Liver (tissue), 8 donors: ENCODE measurements at regions not wholly inside any gene's neighbourhood (a gene's known extent, or its start where the extent isn't known, plus 50 kb on each side); places are given as distances from the start of the nearest gene placed in this dataset.

Experiments used
- DNase-seq: peaks from one replicate; pipeline ENCODE4 v3.0.0-alpha.2; 2017; ENCODE audit warnings: low spot score
- H3K27ac ChIP-seq, 2 donors: one replicate each; pipeline ENCODE4 v1.7.0; 2013; ENCODE audit warnings: inconsistent platforms in 2 of 2, low read length in 2 of 2, control low read depth in 1 of 2, low read depth in 1 of 2, mild to moderate bottlenecking in 1 of 2
- H3K27me3 ChIP-seq, 4 donors: one replicate each; pipeline versions ENCODE4 v1.6.1 to v1.7.0; 2013; ENCODE audit warnings: low read length in 3 of 4, inconsistent platforms in 1 of 4, mild to moderate bottlenecking in 1 of 4, moderate library complexity in 1 of 4; ENCODE audit not compliant: control insufficient read depth in 4 of 4, insufficient read depth in 4 of 4
- H3K36me3 ChIP-seq, 4 donors: one replicate each; pipeline versions ENCODE4 v1.6.1 to v1.7.0; 2013; ENCODE audit warnings: low read length in 3 of 4, mild to moderate bottlenecking in 3 of 4, low read depth in 1 of 4, moderate library complexity in 1 of 4; ENCODE audit not compliant: control insufficient read depth in 4 of 4, insufficient read depth in 3 of 4
- H3K4me1 ChIP-seq, 4 donors: one replicate each; pipeline versions ENCODE4 v1.6.1 to v1.7.0; 2013; ENCODE audit warnings: low read length in 3 of 4, mild to moderate bottlenecking in 3 of 4, moderate library complexity in 1 of 4; ENCODE audit not compliant: control insufficient read depth in 4 of 4, insufficient read depth in 4 of 4
- H3K4me3 ChIP-seq, 3 donors: one replicate each; pipeline versions ENCODE4 v1.6.1 to v1.7.0; 2013; ENCODE audit warnings: low read length in 3 of 3, control low read depth in 1 of 3, low read depth in 1 of 3, mild to moderate bottlenecking in 1 of 3
- H3K9ac ChIP-seq, 2 donors: one replicate each; pipeline ENCODE4 v1.7.0; 2013; ENCODE audit warnings: low read length in 2 of 2, mild to moderate bottlenecking in 2 of 2, moderate library complexity in 2 of 2, control low read depth in 1 of 2, low read depth in 1 of 2
- H3K9me3 ChIP-seq, 4 donors: one replicate each; pipeline versions ENCODE4 v1.6.1 to v1.7.0; 2013; ENCODE audit warnings: low read length in 3 of 4; ENCODE audit not compliant: control insufficient read depth in 4 of 4
- EGR1 ChIP-seq, 2 donors: IDR thresholded peaks; 2 replicates each; pipeline ENCODE4 v1.6.1; 2016 to 2018; ENCODE audit warnings: antibody characterized with exemption in 2 of 2, low read depth in 2 of 2
- FOXA1 ChIP-seq: IDR thresholded peaks from 2 replicates; pipeline ENCODE4 v1.6.1; 2016; ENCODE audit warnings: antibody characterized with exemption
- FOXA2 ChIP-seq: IDR thresholded peaks from 2 replicates; pipeline ENCODE4 v1.6.1; 2016; ENCODE audit warnings: antibody characterized with exemption
- GABPA ChIP-seq, 2 donors: IDR thresholded peaks in 1 of 2; conservative IDR thresholded peaks in 1 of 2; 2 replicates each; pipeline ENCODE4 v1.6.1; 2016; ENCODE audit warnings: antibody characterized with exemption in 2 of 2, mild to moderate bottlenecking in 1 of 2, moderate library complexity in 1 of 2
- JUND ChIP-seq, 2 donors: IDR thresholded peaks; 2 replicates each; pipeline ENCODE4 v1.6.1; 2016; ENCODE audit warnings: antibody characterized with exemption in 2 of 2
- NR2F2 ChIP-seq: IDR thresholded peaks from 2 replicates; pipeline ENCODE4 v1.6.1; 2016; ENCODE audit warnings: antibody characterized with exemption
- RXRA ChIP-seq, 2 donors: IDR thresholded peaks; 2 replicates each; pipeline ENCODE4 v1.6.1; 2017 to 2018; ENCODE audit warnings: antibody characterized with exemption in 2 of 2, mild to moderate bottlenecking in 1 of 2
- SP1 ChIP-seq: IDR thresholded peaks from 2 replicates; pipeline ENCODE4 v1.6.1; 2018; ENCODE audit warnings: antibody characterized with exemption, mild to moderate bottlenecking
- YY1 ChIP-seq: IDR thresholded peaks from 2 replicates; pipeline ENCODE4 v1.6.1; 2016; ENCODE audit warnings: antibody characterized with exemption, mild to moderate bottlenecking
- WGBS: extraction: QIAGEN DNeasy Blood & Tissue Kit; methylation state at CpG from one replicate; pipeline ENCODE4 v1.1.7; 2013; 5-methylcytosine and 5-hydroxymethylcytosine counted together
- TF ChIP-seq, protein P1 (sequence below): IDR thresholded peaks from 2 replicates; pipeline ENCODE4 v1.6.1; 2016; ENCODE audit warnings: antibody characterized with exemption
- TF ChIP-seq, protein P2 (sequence below): IDR thresholded peaks from 2 replicates; pipeline ENCODE4 v1.6.1; 2016; ENCODE audit warnings: antibody characterized with exemption, mild to moderate bottlenecking
- TF ChIP-seq, protein P3 (sequence below): IDR thresholded peaks from 2 replicates; pipeline ENCODE4 v1.6.1; 2016; ENCODE audit warnings: antibody characterized with exemption
- TF ChIP-seq, protein P4 (sequence below): IDR thresholded peaks from 2 replicates; pipeline ENCODE4 v1.6.1; 2016; ENCODE audit warnings: antibody characterized with exemption
- TF ChIP-seq, protein P5 (sequence below): fragments of 150-350 bp; IDR thresholded peaks from 2 replicates; pipeline ENCODE4 v1.5.1; 2017; ENCODE audit warnings: improper control_type of control experiment, low read depth, low read length; ENCODE audit not compliant: missing input control
- donor health status: healthy.
- donor health status: healthy.
- donor health status: healthy.
- donor health status: healthy.
- donor health status: healthy.

DNA sequence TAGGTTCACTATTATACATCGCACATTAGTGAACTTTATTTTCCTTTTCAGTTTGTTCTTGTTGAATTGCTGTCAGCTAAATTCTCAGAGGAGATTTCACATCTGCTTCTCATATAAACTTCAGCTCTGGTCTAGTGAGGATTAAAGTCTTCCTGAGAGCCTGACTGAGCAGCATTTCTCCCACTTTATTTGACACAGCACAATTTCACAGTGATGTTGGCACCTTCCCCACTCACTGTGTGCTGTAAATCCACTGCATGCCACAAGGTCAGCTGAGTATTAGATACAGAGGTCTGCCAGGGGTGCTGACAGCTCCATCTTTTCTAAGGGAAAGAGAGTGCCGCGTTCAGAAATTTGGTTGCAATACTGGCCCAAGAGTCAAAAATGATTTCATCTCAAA, 567.4 kb downstream of the PRR16 start:
- WGBS = 81% methylated on average over 3 of the region's 3 CpGs
- no peak overlapping the region for H3K27ac ChIP-seq
- H3K9ac ChIP-seq = no peak overlapping the region
- no peak overlapping the region for H3K4me3 ChIP-seq
- H3K9me3 ChIP-seq = no peaks in the 10 kb centered on the region
- no peak for DNase-seq
- H3K27me3 ChIP-seq = no peaks in the 10 kb centered on the region
- H3K36me3 ChIP-seq = no peaks in the 10 kb centered on the region
- TF ChIP-seq FOXA2 = no peak
- H3K4me1 ChIP-seq = no peaks in the 10 kb centered on the region

DNA sequence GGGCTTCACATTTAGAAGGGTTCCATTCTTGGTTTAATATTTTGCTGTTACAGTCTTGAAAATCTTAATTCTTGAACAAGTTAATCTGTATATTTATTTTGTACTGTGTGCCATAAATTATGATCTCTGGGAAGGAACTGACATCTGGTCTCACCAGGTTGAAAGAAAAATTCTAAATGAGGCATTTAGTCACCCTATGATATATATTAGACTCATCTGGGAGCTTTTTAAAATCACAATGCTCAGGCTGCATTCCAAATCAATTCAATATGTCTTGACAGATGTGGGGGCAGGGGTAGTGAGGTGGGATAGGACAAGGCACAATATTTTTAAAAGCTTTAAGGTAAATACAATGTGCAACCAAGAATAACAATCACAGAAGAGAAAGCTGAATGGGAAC, 569.2 kb downstream of the PRR16 start:
- Histone ChIP-seq H3K36me3 (no peaks in the 10 kb centered on the region), H3K4me3 (no peak overlapping the region), H3K27me3 (no peaks in the 10 kb centered on the region), H3K4me1 (no peaks in the 10 kb centered on the region), H3K9me3 (no peaks in the 10 kb centered on the region), H3K27ac (no peak overlapping the region), H3K9ac (no peak overlapping the region)
- no peak for DNase-seq
- TF ChIP-seq NR2F2 (no peak), JUND (IDR thresholded peaks at IDR 0.05) (no peak), RXRA (IDR thresholded peaks at IDR 0.05) (no peak), YY1 (no peak), FOXA1 (no peak), EGR1 (IDR thresholded peaks at IDR 0.05; ENCODE audit: low read depth in 2 of 2) (no peak)
- TF ChIP-seq, protein P1, sequence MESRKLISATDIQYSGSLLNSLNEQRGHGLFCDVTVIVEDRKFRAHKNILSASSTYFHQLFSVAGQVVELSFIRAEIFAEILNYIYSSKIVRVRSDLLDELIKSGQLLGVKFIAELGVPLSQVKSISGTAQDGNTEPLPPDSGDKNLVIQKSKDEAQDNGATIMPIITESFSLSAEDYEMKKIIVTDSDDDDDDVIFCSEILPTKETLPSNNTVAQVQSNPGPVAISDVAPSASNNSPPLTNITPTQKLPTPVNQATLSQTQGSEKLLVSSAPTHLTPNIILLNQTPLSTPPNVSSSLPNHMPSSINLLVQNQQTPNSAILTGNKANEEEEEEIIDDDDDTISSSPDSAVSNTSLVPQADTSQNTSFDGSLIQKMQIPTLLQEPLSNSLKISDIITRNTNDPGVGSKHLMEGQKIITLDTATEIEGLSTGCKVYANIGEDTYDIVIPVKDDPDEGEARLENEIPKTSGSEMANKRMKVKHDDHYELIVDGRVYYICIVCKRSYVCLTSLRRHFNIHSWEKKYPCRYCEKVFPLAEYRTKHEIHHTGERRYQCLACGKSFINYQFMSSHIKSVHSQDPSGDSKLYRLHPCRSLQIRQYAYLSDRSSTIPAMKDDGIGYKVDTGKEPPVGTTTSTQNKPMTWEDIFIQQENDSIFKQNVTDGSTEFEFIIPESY = no peak
- TF ChIP-seq, protein P2, sequence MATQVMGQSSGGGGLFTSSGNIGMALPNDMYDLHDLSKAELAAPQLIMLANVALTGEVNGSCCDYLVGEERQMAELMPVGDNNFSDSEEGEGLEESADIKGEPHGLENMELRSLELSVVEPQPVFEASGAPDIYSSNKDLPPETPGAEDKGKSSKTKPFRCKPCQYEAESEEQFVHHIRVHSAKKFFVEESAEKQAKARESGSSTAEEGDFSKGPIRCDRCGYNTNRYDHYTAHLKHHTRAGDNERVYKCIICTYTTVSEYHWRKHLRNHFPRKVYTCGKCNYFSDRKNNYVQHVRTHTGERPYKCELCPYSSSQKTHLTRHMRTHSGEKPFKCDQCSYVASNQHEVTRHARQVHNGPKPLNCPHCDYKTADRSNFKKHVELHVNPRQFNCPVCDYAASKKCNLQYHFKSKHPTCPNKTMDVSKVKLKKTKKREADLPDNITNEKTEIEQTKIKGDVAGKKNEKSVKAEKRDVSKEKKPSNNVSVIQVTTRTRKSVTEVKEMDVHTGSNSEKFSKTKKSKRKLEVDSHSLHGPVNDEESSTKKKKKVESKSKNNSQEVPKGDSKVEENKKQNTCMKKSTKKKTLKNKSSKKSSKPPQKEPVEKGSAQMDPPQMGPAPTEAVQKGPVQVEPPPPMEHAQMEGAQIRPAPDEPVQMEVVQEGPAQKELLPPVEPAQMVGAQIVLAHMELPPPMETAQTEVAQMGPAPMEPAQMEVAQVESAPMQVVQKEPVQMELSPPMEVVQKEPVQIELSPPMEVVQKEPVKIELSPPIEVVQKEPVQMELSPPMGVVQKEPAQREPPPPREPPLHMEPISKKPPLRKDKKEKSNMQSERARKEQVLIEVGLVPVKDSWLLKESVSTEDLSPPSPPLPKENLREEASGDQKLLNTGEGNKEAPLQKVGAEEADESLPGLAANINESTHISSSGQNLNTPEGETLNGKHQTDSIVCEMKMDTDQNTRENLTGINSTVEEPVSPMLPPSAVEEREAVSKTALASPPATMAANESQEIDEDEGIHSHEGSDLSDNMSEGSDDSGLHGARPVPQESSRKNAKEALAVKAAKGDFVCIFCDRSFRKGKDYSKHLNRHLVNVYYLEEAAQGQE = no peak
- TF ChIP-seq, protein P3, sequence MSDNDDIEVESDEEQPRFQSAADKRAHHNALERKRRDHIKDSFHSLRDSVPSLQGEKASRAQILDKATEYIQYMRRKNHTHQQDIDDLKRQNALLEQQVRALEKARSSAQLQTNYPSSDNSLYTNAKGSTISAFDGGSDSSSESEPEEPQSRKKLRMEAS = no peak

DNA sequence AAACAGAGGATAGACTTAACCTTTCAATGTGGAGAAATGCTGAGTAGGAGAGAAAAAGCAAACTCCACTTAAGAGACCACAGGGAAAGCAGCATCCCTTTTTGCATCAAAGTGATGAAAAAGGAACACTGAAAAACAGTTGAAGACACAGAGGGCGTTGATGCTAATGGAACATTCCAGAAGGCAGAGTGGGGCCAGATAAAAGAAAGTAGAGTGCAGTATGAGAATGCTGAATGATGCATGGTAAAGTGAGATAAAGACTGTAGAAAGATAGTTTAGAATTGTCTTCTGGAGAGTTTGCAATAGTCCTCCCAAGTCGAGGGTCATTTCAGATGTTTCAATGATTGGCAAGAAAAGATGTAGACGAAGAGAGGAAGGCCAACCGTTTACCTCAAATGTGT, 574.3 kb downstream of the PRR16 start:
- Histone ChIP-seq H3K27me3 (no peaks in the 10 kb centered on the region), H3K4me1 (no peaks in the 10 kb centered on the region), H3K4me3 (no peak overlapping the region), H3K27ac (no peak overlapping the region), H3K9me3 (peaks cover 0 to 3% (median 0%) of the 10 kb centered on the region in 4 donors), H3K9ac (no peak overlapping the region), H3K36me3 (no peaks in the 10 kb centered on the region)
- no peak for DNase-seq
- WGBS = 46% methylated on average over 4 of the region's 4 CpGs
- TF ChIP-seq, protein P4, sequence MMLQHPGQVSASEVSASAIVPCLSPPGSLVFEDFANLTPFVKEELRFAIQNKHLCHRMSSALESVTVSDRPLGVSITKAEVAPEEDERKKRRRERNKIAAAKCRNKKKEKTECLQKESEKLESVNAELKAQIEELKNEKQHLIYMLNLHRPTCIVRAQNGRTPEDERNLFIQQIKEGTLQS = no peak
- no peak for TF ChIP-seq GABPA (IDR thresholded peaks at IDR 0.05 in 1 of 2, conservative IDR thresholded peaks at IDR 0.05 in 1 of 2)
- no peak for TF ChIP-seq EGR1 (IDR thresholded peaks at IDR 0.05; ENCODE audit: low read depth in 2 of 2)
- TF ChIP-seq FOXA2 = no peak
- TF ChIP-seq, protein P3 = no peak
- TF ChIP-seq RXRA (IDR thresholded peaks at IDR 0.05) = no peak
- TF ChIP-seq SP1 = no peak
- TF ChIP-seq, protein P5, sequence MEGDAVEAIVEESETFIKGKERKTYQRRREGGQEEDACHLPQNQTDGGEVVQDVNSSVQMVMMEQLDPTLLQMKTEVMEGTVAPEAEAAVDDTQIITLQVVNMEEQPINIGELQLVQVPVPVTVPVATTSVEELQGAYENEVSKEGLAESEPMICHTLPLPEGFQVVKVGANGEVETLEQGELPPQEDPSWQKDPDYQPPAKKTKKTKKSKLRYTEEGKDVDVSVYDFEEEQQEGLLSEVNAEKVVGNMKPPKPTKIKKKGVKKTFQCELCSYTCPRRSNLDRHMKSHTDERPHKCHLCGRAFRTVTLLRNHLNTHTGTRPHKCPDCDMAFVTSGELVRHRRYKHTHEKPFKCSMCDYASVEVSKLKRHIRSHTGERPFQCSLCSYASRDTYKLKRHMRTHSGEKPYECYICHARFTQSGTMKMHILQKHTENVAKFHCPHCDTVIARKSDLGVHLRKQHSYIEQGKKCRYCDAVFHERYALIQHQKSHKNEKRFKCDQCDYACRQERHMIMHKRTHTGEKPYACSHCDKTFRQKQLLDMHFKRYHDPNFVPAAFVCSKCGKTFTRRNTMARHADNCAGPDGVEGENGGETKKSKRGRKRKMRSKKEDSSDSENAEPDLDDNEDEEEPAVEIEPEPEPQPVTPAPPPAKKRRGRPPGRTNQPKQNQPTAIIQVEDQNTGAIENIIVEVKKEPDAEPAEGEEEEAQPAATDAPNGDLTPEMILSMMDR = no peak
